ENCODE measurements at regions not wholly inside any gene's neighbourhood (a gene's known extent, or its start where the extent isn't known, plus 50 kb on each side); places are given as distances from the start of the nearest gene placed in this dataset.

GRCh38 chr1:68301471-68302001 is 69.2 kb upstream of the WLS start:
- no peak for DNase-seq (ENCODE audit: low spot score)
- intact Hi-C loops (cut with micrococcal nuclease; ENCODE audit: unreplicated experiment), result no loop called here
- TF ChIP-seq, protein P1, sequence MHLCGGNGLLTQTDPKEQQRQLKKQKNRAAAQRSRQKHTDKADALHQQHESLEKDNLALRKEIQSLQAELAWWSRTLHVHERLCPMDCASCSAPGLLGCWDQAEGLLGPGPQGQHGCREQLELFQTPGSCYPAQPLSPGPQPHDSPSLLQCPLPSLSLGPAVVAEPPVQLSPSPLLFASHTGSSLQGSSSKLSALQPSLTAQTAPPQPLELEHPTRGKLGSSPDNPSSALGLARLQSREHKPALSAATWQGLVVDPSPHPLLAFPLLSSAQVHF (CRISPR knock-in tag; IDR thresholded peaks at IDR 0.05), result no peak
- TF ChIP-seq ZBTB38 (CRISPR knock-in tag; IDR thresholded peaks at IDR 0.05) (no peak), PCBP1 (IDR thresholded peaks at IDR 0.05; ENCODE audit: borderline replicate concordance, low read depth, low read length) (no peak), RBAK (CRISPR knock-in tag; IDR thresholded peaks at IDR 0.05) (no peak), EZH2 (conservative IDR thresholded peaks at IDR 0.05; ENCODE audit: low read depth, low read length) (no peak), ZNF274 (CRISPR knock-in tag; IDR thresholded peaks at IDR 0.05) (no peak), TEAD2 (CRISPR knock-in tag; IDR thresholded peaks at IDR 0.05) (no peak), GLI4 (CRISPR knock-in tag; IDR thresholded peaks at IDR 0.05; ENCODE audit: borderline replicate concordance) (no peak), ZNF788 (CRISPR knock-in tag; IDR thresholded peaks at IDR 0.05; ENCODE audit: borderline replicate concordance) (no peak), ATAD3A (CRISPR knock-in tag; IDR thresholded peaks at IDR 0.05) (no peak), NFATC3 (CRISPR knock-in tag; IDR thresholded peaks at IDR 0.05) (no peak), HMG20A (CRISPR knock-in tag; IDR thresholded peaks at IDR 0.05; ENCODE audit: borderline replicate concordance) (no peak), BRD4 (CRISPR knock-in tag; IDR thresholded peaks at IDR 0.05) (no peak), ZNF180 (CRISPR knock-in tag; IDR thresholded peaks at IDR 0.05; ENCODE audit: borderline replicate concordance, low read depth) (no peak), KMT2A (CRISPR knock-in tag; IDR thresholded peaks at IDR 0.05) (no peak), SYNCRIP (IDR thresholded peaks at IDR 0.05; ENCODE audit: insufficient read depth, low read depth, low read length) (no peak), KLF6 (CRISPR knock-in tag; IDR thresholded peaks at IDR 0.05) (no peak)
- TF ChIP-seq, protein P2, sequence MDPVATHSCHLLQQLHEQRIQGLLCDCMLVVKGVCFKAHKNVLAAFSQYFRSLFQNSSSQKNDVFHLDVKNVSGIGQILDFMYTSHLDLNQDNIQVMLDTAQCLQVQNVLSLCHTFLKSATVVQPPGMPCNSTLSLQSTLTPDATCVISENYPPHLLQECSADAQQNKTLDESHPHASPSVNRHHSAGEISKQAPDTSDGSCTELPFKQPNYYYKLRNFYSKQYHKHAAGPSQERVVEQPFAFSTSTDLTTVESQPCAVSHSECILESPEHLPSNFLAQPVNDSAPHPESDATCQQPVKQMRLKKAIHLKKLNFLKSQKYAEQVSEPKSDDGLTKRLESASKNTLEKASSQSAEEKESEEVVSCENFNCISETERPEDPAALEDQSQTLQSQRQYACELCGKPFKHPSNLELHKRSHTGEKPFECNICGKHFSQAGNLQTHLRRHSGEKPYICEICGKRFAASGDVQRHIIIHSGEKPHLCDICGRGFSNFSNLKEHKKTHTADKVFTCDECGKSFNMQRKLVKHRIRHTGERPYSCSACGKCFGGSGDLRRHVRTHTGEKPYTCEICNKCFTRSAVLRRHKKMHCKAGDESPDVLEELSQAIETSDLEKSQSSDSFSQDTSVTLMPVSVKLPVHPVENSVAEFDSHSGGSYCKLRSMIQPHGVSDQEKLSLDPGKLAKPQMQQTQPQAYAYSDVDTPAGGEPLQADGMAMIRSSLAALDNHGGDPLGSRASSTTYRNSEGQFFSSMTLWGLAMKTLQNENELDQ (CRISPR knock-in tag; IDR thresholded peaks at IDR 0.05; ENCODE audit: borderline replicate concordance), result no peak
- TF ChIP-seq, protein P3, sequence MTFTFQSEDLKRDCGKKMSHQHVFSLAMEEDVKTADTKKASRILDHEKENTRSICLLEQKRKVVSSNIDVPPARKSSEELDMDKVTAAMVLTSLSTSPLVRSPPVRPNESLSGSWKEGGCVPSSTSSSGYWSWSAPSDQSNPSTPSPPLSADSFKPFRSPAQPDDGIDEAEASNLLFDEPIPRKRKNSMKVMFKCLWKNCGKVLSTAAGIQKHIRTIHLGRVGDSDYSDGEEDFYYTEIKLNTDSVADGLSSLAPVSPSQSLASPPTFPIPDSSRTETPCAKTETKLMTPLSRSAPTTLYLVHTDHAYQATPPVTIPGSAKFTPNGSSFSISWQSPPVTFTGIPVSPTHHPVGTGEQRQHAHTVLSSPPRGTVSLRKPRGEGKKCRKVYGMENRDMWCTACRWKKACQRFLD (CRISPR knock-in tag; IDR thresholded peaks at IDR 0.05; ENCODE audit: borderline replicate concordance), result no peak
- TF ChIP-seq, protein P4, sequence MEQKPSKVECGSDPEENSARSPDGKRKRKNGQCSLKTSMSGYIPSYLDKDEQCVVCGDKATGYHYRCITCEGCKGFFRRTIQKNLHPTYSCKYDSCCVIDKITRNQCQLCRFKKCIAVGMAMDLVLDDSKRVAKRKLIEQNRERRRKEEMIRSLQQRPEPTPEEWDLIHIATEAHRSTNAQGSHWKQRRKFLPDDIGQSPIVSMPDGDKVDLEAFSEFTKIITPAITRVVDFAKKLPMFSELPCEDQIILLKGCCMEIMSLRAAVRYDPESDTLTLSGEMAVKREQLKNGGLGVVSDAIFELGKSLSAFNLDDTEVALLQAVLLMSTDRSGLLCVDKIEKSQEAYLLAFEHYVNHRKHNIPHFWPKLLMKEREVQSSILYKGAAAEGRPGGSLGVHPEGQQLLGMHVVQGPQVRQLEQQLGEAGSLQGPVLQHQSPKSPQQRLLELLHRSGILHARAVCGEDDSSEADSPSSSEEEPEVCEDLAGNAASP (CRISPR knock-in tag; IDR thresholded peaks at IDR 0.05; ENCODE audit: borderline replicate concordance), result no peak
- FAIRE-seq, result no peak
- Histone ChIP-seq H3K27me3 (ENCODE audit: control insufficient read depth in 1 of 2, insufficient read depth in 2 of 2, low read length in 2 of 2) (0 out of 5 replicates have a peak, but pooled peaks cover 0 to 5% of the 10 kb centered on the region in 2 experiments), H3K79me2 (ENCODE audit: insufficient read depth, low read length) (no peaks in the 10 kb centered on the region), H3K4me2 (ENCODE audit: low read depth, low read length) (no peak overlapping the region), H3K9me3 (ENCODE audit: low read length) (no peaks in the 10 kb centered on the region), H4K20me1 (ENCODE audit: insufficient read depth, low read length) (no peaks in the 10 kb centered on the region), H3K4me3 (replicated peaks in 1 of 3; ENCODE audit: insufficient read depth in 1 of 3, low read depth in 2 of 3, low read length in 3 of 3) (no peak overlapping the region), H2AFZ (ENCODE audit: low read length) (no peak overlapping the region), H3K9ac (ENCODE audit: insufficient read depth, low read depth, low read length) (no peak overlapping the region), H3K27ac (ENCODE audit: extremely low read length, insufficient read depth, low read length) (no peak overlapping the region), H3K4me1 (ENCODE audit: insufficient read depth, low read length) (no peaks in the 10 kb centered on the region), H3K36me3 (replicated peaks in 1 of 2; ENCODE audit: control insufficient read depth in 1 of 2, insufficient read depth in 2 of 2, low read length in 2 of 2) (no peaks in the 10 kb centered on the region)
- in situ Hi-C loops (cut with HindIII; ENCODE audit: extremely low pct_ligation_motif_present, low pct_unique_long_range_greater_than_20kb), result no loop called here
- BruUV-seq (replicated peaks), result no TSS peak
- ChIA-PET CTCF (ENCODE audit: low intra/inter-chr PET ratio, low total read pairs) (no interaction called here), POLR2A (no interaction called here)
- WGBS (ENCODE audit: low lambda C conversion rate), result 0% methylated on average over 2 of the region's 2 CpGs
- ATAC-seq, result no peak
